ENCODE measurements at regions not wholly inside any gene's neighbourhood (a gene's known extent, or its start where the extent isn't known, plus 50 kb on each side); places are given as distances from the start of the nearest gene placed in this dataset.

DNA sequence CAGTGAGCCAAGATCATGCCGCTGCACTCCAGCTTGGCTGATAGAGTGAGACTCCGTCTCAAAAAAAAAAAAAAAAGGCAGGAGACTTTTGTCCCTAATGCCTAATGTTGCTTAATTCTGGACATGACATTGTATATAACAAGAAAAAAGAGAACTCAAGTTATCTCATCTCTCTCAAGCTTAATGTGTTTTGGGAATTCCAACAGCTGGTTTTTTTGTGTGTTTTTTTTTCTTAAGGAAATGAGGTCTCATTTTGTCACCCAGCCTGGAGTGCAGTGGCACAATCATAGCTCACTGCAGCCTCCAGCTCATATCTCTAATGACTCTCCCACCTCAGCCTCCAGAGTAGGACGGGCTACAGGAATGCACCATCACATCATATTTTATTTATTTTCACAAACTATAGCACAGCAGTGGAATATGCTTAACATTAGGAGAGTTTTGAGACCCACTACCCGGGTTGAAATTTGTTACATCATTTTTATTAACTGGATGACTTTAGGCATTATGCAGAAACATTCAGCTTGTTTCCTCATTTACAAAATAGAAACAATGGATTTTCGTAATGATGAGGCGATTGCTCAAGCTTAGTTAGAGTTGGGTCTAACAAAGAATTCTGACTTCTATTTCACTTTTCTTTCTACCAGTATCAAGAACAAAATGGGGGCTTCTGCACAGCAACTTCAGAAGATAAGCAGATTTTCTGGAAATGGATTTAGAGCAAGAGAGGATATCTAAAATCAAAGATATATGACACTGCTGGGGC lies 104.1 kb upstream of the BTN3A2 start:
- no peak for ATAC-seq
- Histone ChIP-seq H3K36me3 (ENCODE audit: insufficient read depth) (no peaks in the 10 kb centered on the region), H3K4me1 (ENCODE audit: insufficient read depth) (peaks cover 18% of the 10 kb centered on the region), H3K9me2 (ENCODE audit: insufficient read depth) (no peaks in the 10 kb centered on the region), H3K4me3 (no peak overlapping the region), H4K20me1 (replicated peaks; ENCODE audit: insufficient read depth) (no peaks in the 10 kb centered on the region), H3K79me2 (replicated peaks; ENCODE audit: insufficient read depth) (no peaks in the 10 kb centered on the region), H3K4me2 (no peak overlapping the region), H3K27ac (ENCODE audit: low read depth) (no peak overlapping the region), H3K27me3 (ENCODE audit: insufficient read depth) (no peaks in the 10 kb centered on the region), H2AFZ (no peak overlapping the region), H3F3A (replicated peaks; ENCODE audit: low read depth) (no peaks in the 10 kb centered on the region)
- Mint-ChIP-seq H3K4me1 (peaks cover 40% of the 10 kb centered on the region), H3K4me3 (no peak overlapping the region; the same call in 2 of the 3 replicates), H3K36me3 (ENCODE audit: low read depth) (no peaks in the 10 kb centered on the region), H3K27me3 (ENCODE audit: insufficient read depth, low read depth, poor library complexity) (peaks cover 2% of the 10 kb centered on the region), H3K9me3 (no peaks in the 10 kb centered on the region), H3K27ac (no peak overlapping the region)
- DNase-seq (ENCODE audit: low spot score) = no peak
- no peak for TF ChIP-seq CREB1 (CRISPR knock-in tag; IDR thresholded peaks at IDR 0.05; ENCODE audit: low read depth)

DNA sequence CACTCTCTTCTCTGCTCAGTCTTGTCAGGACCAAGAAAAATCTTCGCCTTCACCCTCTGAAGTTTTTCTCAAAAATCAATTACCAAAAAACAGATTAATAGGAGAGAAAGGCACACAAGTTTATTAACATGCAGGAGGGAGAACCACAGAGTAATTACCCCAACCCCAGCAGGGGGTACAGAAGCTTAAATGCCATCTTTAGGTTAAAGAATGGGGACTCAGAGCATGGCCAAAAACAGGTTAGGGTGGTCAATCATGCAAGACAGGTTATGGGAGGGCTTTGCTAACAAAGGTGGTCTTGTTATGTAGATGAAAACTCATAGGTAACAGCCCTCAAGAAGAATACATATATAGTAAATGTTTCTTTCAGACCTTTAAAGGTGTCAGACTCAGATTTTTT lies 100.5 kb upstream of the BTN3A2 start:
- H3K27ac ChIP-seq (ENCODE audit: low read depth) = no peak overlapping the region
- peaks cover 40% of the 10 kb centered on the region for H3K4me1 Mint-ChIP-seq
- H3K9me3 Mint-ChIP-seq = peaks cover 3% of the 10 kb centered on the region; the same call in 1 of the 3 replicates
- TF ChIP-seq ZNF462 (CRISPR knock-in tag; IDR thresholded peaks at IDR 0.05) (0 out of 2 replicates have a peak, but pooled peaks have one; percentile 16), ZNF114 (CRISPR knock-in tag; IDR thresholded peaks at IDR 0.05) (no peak)
- peak overlapping the region; percentile 72; the same call in 1 of the 2 replicates for H3K27ac Mint-ChIP-seq
- H3K4me3 Mint-ChIP-seq = 0 out of 3 replicates have a peak overlapping the region, but pooled peaks have one; percentile 1
- H3K9me2 ChIP-seq (ENCODE audit: insufficient read depth) = no peaks in the 10 kb centered on the region
- no peaks in the 10 kb centered on the region for H3K36me3 ChIP-seq (ENCODE audit: insufficient read depth)
- peak overlapping the region; percentile 37 for H3K4me2 ChIP-seq
- no peak; the same call in 2 of the 3 replicates for ATAC-seq
- H3K36me3 Mint-ChIP-seq (ENCODE audit: low read depth) = peaks cover 6% of the 10 kb centered on the region
- no peaks in the 10 kb centered on the region for H3K27me3 ChIP-seq (ENCODE audit: insufficient read depth)
- peaks cover 2% of the 10 kb centered on the region for H3K27me3 Mint-ChIP-seq (ENCODE audit: insufficient read depth, low read depth, poor library complexity)
- H3K4me3 ChIP-seq = no peak overlapping the region
- peaks cover 8% of the 10 kb centered on the region for H3K4me1 ChIP-seq (ENCODE audit: insufficient read depth)
- no peak overlapping the region for H2AFZ ChIP-seq
- H4K20me1 ChIP-seq (replicated peaks; ENCODE audit: insufficient read depth) = no peaks in the 10 kb centered on the region
- H3K79me2 ChIP-seq (replicated peaks; ENCODE audit: insufficient read depth) = peaks cover 4% of the 10 kb centered on the region
- no peaks in the 10 kb centered on the region for H3F3A ChIP-seq (replicated peaks; ENCODE audit: low read depth)
- peak; percentile 62 for DNase-seq (ENCODE audit: low spot score)
